ENCODE measurements at regions not wholly inside any gene's neighbourhood (a gene's known extent, or its start where the extent isn't known, plus 50 kb on each side); places are given as distances from the start of the nearest gene placed in this dataset.
A peak's percentile ranks its signal among the peaks of the same experiment; 100 is the strongest.
"Not testable (repeated sequence)": the region's sequence is repeated elsewhere in the genome, so short reads cannot be mapped to it uniquely, and the experiment has no call there.

- H3K27me3 ChIP-seq (replicated peaks in 1 of 7) = peaks cover 0 to 59% (median 11%) of the 10 kb centered on the region in 7 donors
- TF ChIP-seq, protein P1, sequence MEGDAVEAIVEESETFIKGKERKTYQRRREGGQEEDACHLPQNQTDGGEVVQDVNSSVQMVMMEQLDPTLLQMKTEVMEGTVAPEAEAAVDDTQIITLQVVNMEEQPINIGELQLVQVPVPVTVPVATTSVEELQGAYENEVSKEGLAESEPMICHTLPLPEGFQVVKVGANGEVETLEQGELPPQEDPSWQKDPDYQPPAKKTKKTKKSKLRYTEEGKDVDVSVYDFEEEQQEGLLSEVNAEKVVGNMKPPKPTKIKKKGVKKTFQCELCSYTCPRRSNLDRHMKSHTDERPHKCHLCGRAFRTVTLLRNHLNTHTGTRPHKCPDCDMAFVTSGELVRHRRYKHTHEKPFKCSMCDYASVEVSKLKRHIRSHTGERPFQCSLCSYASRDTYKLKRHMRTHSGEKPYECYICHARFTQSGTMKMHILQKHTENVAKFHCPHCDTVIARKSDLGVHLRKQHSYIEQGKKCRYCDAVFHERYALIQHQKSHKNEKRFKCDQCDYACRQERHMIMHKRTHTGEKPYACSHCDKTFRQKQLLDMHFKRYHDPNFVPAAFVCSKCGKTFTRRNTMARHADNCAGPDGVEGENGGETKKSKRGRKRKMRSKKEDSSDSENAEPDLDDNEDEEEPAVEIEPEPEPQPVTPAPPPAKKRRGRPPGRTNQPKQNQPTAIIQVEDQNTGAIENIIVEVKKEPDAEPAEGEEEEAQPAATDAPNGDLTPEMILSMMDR (IDR thresholded peaks at IDR 0.05 in 8 of 11, conservative IDR thresholded peaks at IDR 0.05 in 3 of 11) = no peak
- TF ChIP-seq POLR2A (IDR thresholded peaks at IDR 0.05) (no peak), POLR2AphosphoS5 (IDR thresholded peaks at IDR 0.05) (no peak)
- H3K27ac ChIP-seq = no peak overlapping the region
- H3K4me3 ChIP-seq = no peak overlapping the region
- 50 to 60% (median 51%) methylated on average over 11 of the region's 11 CpGs for WGBS, 5 donors
- intact Hi-C loops (cut with DNase I; ENCODE audit: low total_unique reads) = loop anchor here (5.0 kb wide), 1 partner anchor 378 kb away; no protein-coding TSS in a partner anchor
- H3K36me3 ChIP-seq = no peaks in the 10 kb centered on the region
- H3K4me1 ChIP-seq = peaks cover 0 to 8% (median 5%) of the 10 kb centered on the region in 6 donors
- DNase-seq = no peak
- peaks cover 0 to 4% (median 0%) of the 10 kb centered on the region in 8 donors for H3K9me3 ChIP-seq
These were observed 70.7 kb downstream of the MSX2 start for GRCh38 chr5:174794931-174795672.

GRCh38 chr5:174793684-174794328 lies 69.4 kb downstream of the MSX2 start:
- Histone ChIP-seq H3K9me3 (peaks cover 0 to 4% (median 0%) of the 10 kb centered on the region in 8 donors), H3K27ac (no peak overlapping the region), H3K4me3 (no peak overlapping the region), H3K27me3 (replicated peaks in 1 of 7) (peaks cover 0 to 54% (median 11%) of the 10 kb centered on the region in 7 donors), H3K4me1 (peaks cover 0 to 8% (median 5%) of the 10 kb centered on the region in 6 donors), H3K36me3 (no peaks in the 10 kb centered on the region)
- 3 to 5% (median 4%) methylated on average over 30 to 31 of the region's 31 CpGs for WGBS, 5 donors
- TF ChIP-seq, protein P1 (IDR thresholded peaks at IDR 0.05 in 8 of 11, conservative IDR thresholded peaks at IDR 0.05 in 3 of 11) = peak in 10 of 11 experiments; percentile 23 to 79 (median 62)
- TF ChIP-seq POLR2A (IDR thresholded peaks at IDR 0.05) = no peak
- peak in 1 of 3 donors; percentile 35 for TF ChIP-seq POLR2AphosphoS5 (IDR thresholded peaks at IDR 0.05)
- peak; percentile 81 for DNase-seq
- intact Hi-C loops (cut with DNase I; ENCODE audit: low total_unique reads) = loop anchor here (5.0 kb wide), 1 partner anchor 377 kb away; no protein-coding TSS in a partner anchor

DNA sequence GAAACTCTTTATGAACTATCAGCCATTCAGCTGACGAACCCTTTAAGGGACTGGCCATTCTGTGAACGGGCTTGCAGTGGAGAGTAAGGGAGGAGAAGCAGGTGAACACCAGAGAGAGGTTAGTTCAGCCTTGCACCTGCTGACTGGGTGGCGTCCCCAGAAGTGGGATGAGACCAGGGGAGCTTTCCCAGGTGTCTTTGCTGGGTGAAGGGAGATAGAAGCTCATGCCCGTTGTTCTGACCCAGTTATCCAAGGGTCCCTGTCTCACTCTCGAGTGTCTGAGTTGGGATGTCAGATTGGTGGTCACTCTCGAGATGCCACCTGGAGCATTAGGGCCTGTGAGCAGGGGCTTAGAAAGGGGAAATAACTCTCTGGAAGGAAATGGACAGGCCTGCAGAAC lies 68.7 kb downstream of the MSX2 start:
- 62 to 68% (median 66%) methylated on average over 6 of the region's 6 CpGs for WGBS, 5 donors
- intact Hi-C loops (cut with DNase I; ENCODE audit: low total_unique reads) = loop anchor here (5.0 kb wide), 1 partner anchor 376 kb away; no protein-coding TSS in a partner anchor
- Histone ChIP-seq H3K27ac (no peak overlapping the region), H3K4me1 (peaks cover 0 to 8% (median 5%) of the 10 kb centered on the region in 6 donors), H3K9me3 (peaks cover 0 to 4% (median 0%) of the 10 kb centered on the region in 8 donors), H3K27me3 (replicated peaks in 1 of 7) (peaks cover 0 to 47% (median 11%) of the 10 kb centered on the region in 7 donors), H3K36me3 (no peaks in the 10 kb centered on the region), H3K4me3 (no peak overlapping the region)
- TF ChIP-seq POLR2AphosphoS5 (IDR thresholded peaks at IDR 0.05) (no peak), POLR2A (IDR thresholded peaks at IDR 0.05) (no peak)
- TF ChIP-seq, protein P1 (IDR thresholded peaks at IDR 0.05 in 8 of 11, conservative IDR thresholded peaks at IDR 0.05 in 3 of 11) = no peak
- no peak for DNase-seq

- WGBS, 5 donors = 30 to 59% (median 42%) methylated on average over 1 of the region's 1 CpG
- intact Hi-C loops (cut with DNase I; ENCODE audit: low total_unique reads) = loop anchor here (5.0 kb wide), 1 partner anchor 375 kb away; no protein-coding TSS in a partner anchor
These were observed 67.9 kb downstream of the MSX2 start for GRCh38 chr5:174792265-174792664.

More at GRCh38 chr5:174792265-174792664, 67.9 kb downstream of the MSX2 start:
- DNase-seq, H3K4me3 ChIP-seq, H3K4me1 ChIP-seq, H3K36me3 ChIP-seq, H3K27ac ChIP-seq, H3K9me3 ChIP-seq: not testable (repeated sequence)
- peaks cover 0 to 40% (median 11%) of the 10 kb centered on the region in 7 donors for H3K27me3 ChIP-seq (replicated peaks in 1 of 7)

Data from spleen (tissue), 11 donors.